NB4 (cell line): ENCODE measurements at regions not wholly inside any gene's neighbourhood (a gene's known extent, or its start where the extent isn't known, plus 50 kb on each side); places are given as distances from the start of the nearest gene placed in this dataset.
"Not testable (repeated sequence)": the region's sequence is repeated elsewhere in the genome, so short reads cannot be mapped to it uniquely, and the experiment has no call there.

ENCODE experiments used
- POLR2A ChIP-seq: IDR thresholded peaks from 2 replicates; pipeline ENCODE4 v1.6.1; 2011; ENCODE audit warnings: mild to moderate bottlenecking; ENCODE audit not compliant: insufficient read length; ENCODE audit errors: extremely low read depth
- TF ChIP-seq, protein P1 (sequence below): IDR thresholded peaks from one replicate; pipeline ENCODE4 v1.5.1; 2012; ENCODE audit warnings: low read depth, low read length

DNA sequence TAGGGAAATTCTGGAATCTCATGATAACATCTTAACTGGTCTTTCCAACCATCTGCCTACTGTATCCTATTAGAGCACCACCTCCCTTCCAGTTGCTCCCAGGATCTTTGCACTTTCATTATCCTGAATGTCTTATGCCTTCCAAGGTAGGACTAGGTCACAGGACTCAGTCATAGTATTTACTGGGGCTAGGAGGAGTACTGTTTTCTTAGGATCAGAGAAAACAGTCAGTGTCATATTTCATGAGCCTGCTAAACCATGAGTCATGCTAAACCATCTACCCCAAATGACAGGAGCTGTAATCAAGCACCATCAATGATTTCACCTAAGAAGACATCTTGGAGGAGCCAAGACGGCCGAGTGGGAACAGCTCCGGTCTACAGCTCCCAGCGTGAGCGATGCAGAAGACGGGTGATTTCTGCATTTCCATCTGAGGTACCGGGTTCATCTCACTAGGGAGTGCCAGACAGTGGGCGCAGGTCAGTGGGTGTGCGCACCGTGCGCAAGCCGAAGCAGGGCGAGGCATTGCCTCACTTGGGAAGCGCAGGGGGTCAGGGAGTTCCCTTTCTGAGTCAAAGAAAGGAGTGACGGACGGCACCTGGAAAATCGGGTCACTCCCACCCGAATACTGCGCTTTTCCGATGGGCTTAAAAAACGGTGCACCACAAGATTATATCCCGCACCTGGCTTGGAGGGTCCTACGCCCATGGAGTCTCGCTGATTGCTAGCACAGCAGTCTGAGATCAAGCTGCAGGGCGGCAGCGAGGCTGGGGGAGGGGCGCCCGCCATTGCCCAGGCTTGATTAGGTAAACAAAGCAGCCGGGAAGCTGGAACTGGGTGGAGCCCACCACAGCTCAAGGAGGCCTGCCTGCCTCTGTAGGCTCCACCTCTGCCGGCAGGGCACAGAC lies 1439.2 kb upstream of the ACVR2A start:
- TF ChIP-seq, protein P1, sequence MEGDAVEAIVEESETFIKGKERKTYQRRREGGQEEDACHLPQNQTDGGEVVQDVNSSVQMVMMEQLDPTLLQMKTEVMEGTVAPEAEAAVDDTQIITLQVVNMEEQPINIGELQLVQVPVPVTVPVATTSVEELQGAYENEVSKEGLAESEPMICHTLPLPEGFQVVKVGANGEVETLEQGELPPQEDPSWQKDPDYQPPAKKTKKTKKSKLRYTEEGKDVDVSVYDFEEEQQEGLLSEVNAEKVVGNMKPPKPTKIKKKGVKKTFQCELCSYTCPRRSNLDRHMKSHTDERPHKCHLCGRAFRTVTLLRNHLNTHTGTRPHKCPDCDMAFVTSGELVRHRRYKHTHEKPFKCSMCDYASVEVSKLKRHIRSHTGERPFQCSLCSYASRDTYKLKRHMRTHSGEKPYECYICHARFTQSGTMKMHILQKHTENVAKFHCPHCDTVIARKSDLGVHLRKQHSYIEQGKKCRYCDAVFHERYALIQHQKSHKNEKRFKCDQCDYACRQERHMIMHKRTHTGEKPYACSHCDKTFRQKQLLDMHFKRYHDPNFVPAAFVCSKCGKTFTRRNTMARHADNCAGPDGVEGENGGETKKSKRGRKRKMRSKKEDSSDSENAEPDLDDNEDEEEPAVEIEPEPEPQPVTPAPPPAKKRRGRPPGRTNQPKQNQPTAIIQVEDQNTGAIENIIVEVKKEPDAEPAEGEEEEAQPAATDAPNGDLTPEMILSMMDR: not testable (repeated sequence)
- TF ChIP-seq POLR2A: not testable (repeated sequence)
